ENCODE measurements at regions not wholly inside any gene's neighbourhood (a gene's known extent, or its start where the extent isn't known, plus 50 kb on each side); places are given as distances from the start of the nearest gene placed in this dataset.

DNA sequence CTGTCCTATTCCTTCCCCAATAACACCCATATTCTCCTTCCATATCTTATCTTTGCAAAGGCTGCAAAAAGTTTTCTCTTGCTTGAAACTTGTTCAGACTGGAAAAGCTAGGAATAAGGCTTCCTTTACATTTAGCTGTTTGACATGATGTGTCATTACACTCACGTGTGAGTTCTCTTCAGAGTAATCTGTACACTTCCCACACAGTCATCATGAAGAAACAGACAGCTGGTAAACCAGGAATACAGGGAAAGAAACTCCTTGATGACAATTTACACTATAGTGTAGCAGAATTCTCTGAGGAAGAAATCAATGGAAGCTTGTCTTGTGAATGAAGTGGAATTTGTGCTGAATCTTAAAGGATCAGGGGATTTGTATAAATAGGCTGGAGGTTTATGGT lies 628.6 kb upstream of the CDH2 start:
- Histone ChIP-seq H3K4me1 (replicated peaks) (peaks cover 18% of the 10 kb centered on the region), H3K27me3 (replicated peaks) (no peaks in the 10 kb centered on the region; the same call in 1 of the 2 replicates), H3K4me3 (no peak overlapping the region), H3K36me3 (no peaks in the 10 kb centered on the region), H3K9me3 (replicated peaks) (no peaks in the 10 kb centered on the region), H3K27ac (no peak overlapping the region)
- no peak for DNase-seq (ENCODE audit: low read depth in 1 of 2, low spot score in 2 of 2)

DNA sequence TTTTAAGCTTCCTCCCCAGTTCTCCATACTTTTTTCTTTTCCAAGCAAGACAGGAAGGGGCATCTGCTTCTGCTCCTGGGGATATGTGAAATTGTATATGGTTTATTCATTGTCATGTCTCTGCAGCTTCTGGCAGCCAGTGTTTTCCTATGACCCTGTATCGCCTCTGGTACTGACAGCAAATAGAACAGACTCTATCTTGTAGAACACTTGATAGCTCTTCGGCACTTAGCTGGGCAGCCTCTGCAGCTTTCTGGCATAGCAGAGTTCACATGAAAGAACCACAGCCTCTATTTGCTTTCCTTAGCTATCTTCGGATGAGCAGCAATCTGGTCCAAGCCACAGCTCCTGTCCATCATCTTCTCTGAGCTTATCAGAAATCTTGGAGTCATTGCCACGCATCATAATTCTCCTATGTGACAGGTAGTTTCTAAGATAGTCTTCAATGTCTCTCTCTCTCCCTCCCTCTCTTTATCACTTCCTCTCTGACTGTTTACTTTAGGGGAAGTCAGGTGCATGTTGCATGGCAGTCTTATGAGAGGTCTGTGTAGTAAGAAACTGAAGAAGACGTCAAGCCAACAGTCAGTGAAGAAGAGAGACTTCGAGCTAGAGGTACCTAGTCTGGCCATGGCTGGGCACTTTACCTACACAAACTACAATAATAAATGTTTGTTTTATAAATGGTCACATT lies 627.7 kb upstream of the CDH2 start:
- no peaks in the 10 kb centered on the region for H3K9me3 ChIP-seq (replicated peaks)
- DNase-seq (ENCODE audit: low read depth in 1 of 2, low spot score in 2 of 2): no peak
- no peak overlapping the region for H3K4me3 ChIP-seq
- H3K4me1 ChIP-seq (replicated peaks): peaks cover 18% of the 10 kb centered on the region
- no peak overlapping the region for H3K27ac ChIP-seq
- H3K27me3 ChIP-seq (replicated peaks): no peaks in the 10 kb centered on the region; the same call in 1 of the 2 replicates
- H3K36me3 ChIP-seq: no peaks in the 10 kb centered on the region

DNA sequence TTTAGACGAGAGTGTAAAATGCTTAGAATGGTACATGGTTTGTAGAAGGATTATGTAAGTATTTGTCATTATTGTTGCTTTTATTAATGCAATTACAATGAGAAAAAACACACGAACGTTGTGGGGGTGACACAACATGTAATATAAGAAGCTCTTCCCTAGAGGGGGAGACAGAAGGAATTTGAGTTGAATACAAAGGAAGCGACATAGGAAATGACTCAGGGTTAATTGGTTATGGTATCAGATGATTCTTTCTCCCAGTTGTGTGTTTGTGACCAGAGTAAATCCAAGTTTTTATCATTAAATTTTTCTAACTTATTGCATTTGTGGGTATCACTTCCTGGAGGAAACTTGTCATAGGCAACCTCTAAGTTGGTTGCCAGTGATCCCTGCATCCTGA lies 625.6 kb upstream of the CDH2 start:
- peak overlapping the region; percentile 59 for H3K27ac ChIP-seq
- no peaks in the 10 kb centered on the region; the same call in 1 of the 2 replicates for H3K27me3 ChIP-seq (replicated peaks)
- no peaks in the 10 kb centered on the region for H3K36me3 ChIP-seq
- no peaks in the 10 kb centered on the region for H3K9me3 ChIP-seq (replicated peaks)
- H3K4me1 ChIP-seq (replicated peaks): peaks cover 18% of the 10 kb centered on the region
- peak in 1 of 2 experiments; percentile 39 for DNase-seq (ENCODE audit: low read depth in 1 of 2, low spot score in 2 of 2)
- no peak overlapping the region for H3K4me3 ChIP-seq

DNA sequence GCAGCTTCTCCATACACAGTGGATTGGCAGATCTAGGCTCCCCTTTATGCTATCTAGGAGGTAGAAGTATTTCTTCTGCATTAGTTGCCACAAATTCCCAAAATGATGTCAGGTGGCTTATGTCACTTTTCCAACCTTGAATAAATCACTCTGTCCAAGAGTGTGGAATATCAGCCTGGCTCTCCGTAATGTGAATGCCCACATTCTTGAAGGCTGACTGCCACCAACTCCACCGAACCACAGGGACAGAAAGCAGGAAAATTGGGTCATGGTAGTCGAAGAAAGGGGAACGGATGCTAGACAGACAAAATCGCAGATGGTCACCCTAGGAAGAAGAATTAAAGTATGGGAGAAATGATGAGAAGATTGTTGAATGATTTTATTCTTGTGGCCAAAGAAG lies 624.9 kb upstream of the CDH2 start:
- Histone ChIP-seq H3K27ac (peak overlapping the region; percentile 33), H3K36me3 (no peaks in the 10 kb centered on the region), H3K9me3 (replicated peaks) (no peaks in the 10 kb centered on the region), H3K27me3 (replicated peaks) (no peaks in the 10 kb centered on the region; the same call in 1 of the 2 replicates), H3K4me1 (replicated peaks) (peaks cover 18% of the 10 kb centered on the region), H3K4me3 (no peak overlapping the region)
- no peak for DNase-seq (ENCODE audit: low read depth in 1 of 2, low spot score in 2 of 2)

DNA sequence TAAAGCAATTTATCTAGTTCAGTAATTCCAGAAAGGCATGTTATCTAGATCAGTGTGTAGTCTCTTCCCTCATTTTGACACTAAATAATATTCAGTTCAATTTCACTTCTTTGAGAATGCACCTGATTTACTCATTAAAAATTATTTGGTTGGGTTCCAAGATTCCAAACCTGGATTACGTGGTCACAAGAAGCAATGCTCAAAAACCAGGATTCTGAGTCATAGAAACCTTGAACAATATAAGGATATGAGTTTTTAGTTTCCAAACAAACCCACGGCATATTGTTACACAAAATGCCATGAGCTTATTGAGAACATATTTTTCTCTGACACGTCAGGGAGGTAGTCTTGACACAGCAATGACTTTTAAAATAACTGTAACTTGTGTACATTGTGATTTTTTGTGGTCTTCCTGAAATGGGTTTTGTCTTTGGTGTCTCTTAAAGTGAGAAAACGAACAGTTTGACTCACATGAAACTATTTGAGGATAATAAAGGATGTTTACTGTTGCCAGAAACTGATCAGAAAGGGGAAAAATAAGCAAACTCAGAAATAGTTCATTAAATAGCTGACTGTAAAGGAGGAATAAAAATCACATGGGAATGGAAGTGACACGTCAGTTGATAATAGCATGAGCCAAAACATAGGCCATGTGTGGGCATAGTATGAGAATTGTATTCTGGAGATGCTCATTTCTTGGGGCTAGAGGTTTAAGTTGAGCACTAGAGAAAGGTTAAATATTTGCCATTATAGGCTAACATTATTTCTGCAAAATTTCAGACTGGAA lies 617.7 kb upstream of the CDH2 start:
- H3K4me3 ChIP-seq: no peak overlapping the region
- H3K27me3 ChIP-seq (replicated peaks): no peaks in the 10 kb centered on the region
- peak overlapping the region; percentile 20; the same call in 1 of the 2 replicates for H3K27ac ChIP-seq
- peak in 1 of 2 experiments; percentile 47 for DNase-seq (ENCODE audit: low read depth in 1 of 2, low spot score in 2 of 2)
- H3K4me1 ChIP-seq (replicated peaks): peaks cover 11% of the 10 kb centered on the region
- no peaks in the 10 kb centered on the region for H3K9me3 ChIP-seq (replicated peaks)
- H3K36me3 ChIP-seq: no peaks in the 10 kb centered on the region

DNA sequence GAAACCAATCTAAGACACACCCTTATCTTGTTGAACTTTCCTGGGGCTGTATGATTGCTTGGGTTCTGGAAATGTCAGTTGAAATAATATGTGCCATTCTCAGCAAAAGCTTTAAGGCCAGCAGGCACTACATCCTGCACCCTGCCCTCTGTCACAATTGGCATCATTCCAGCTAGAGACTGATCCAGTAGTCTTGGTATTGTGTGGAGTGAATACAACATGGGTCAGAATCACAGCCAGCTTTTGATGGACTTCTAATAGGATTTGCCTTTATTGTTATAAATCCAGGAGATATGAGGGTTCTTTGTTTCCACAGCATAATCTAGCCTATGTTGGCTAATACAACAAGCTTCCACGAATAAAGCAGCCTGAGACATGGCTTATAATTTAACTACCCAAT lies 617.0 kb upstream of the CDH2 start:
- DNase-seq (ENCODE audit: low read depth in 1 of 2, low spot score in 2 of 2): no peak
- no peaks in the 10 kb centered on the region for H3K27me3 ChIP-seq (replicated peaks)
- H3K27ac ChIP-seq: no peak overlapping the region
- H3K4me3 ChIP-seq: no peak overlapping the region
- no peaks in the 10 kb centered on the region for H3K36me3 ChIP-seq
- H3K9me3 ChIP-seq (replicated peaks): no peaks in the 10 kb centered on the region
- peaks cover 11% of the 10 kb centered on the region for H3K4me1 ChIP-seq (replicated peaks)

DNA sequence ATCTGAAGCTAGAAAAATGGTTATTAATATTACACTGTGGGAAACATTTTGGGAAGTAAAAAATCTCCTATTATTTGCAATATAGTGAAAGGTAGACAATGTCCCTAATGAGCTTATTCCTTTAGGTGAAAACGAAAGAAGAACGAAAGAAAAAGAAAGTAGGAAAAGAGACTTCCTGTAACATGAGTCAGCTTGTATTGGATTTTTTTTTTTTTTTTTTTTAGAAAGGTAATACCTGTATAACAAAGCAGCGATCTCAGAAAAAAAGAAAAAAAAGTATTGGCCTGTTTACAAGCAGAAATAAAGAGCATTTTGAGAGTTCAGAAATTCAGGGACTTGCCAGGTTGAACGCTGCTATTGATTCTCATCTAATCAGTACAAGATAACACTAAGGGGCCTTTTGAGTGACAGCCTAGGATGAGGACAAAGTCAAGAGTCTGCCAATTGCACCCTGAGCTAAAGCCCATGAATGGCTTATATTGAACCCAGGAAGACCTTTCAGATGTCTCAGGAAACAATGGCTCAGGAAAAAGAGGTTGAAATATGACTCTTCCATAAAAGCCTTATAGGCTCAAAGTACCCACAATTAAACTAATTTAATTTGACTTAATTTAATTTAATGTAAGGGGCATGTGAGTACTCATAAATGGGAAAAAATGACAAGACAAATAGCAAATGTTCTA lies 615.6 kb upstream of the CDH2 start:
- Histone ChIP-seq H3K4me1 (replicated peaks) (peaks cover 11% of the 10 kb centered on the region), H3K4me3 (no peak overlapping the region), H3K36me3 (no peaks in the 10 kb centered on the region), H3K27me3 (replicated peaks) (no peaks in the 10 kb centered on the region), H3K27ac (no peak overlapping the region), H3K9me3 (replicated peaks) (no peaks in the 10 kb centered on the region)
- DNase-seq (ENCODE audit: low read depth in 1 of 2, low spot score in 2 of 2): no peak

DNA sequence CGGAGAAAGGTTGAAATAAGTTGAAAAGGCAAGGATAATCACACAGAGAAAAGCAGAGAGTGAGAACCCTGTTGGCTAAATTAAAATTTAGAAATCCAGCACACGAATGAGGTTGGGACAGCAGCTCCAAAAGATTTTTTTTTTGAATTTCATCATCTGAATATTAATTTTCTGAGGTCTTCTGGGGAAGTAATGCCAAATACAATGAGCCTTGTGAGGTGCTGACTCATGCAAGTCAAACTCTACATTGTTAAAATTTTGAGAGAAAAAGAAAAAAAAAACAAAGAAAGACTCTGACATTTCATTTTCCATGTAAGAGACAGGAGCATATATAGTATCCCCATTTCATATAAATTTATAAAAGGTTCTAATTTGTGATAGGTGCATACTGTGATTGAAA lies 614.2 kb upstream of the CDH2 start:
- Histone ChIP-seq H3K4me3 (no peak overlapping the region), H3K27me3 (replicated peaks) (no peaks in the 10 kb centered on the region), H3K36me3 (no peaks in the 10 kb centered on the region), H3K4me1 (replicated peaks) (peaks cover 11% of the 10 kb centered on the region), H3K27ac (no peak overlapping the region), H3K9me3 (replicated peaks) (no peaks in the 10 kb centered on the region)
- DNase-seq (ENCODE audit: low read depth in 1 of 2, low spot score in 2 of 2): no peak

DNA sequence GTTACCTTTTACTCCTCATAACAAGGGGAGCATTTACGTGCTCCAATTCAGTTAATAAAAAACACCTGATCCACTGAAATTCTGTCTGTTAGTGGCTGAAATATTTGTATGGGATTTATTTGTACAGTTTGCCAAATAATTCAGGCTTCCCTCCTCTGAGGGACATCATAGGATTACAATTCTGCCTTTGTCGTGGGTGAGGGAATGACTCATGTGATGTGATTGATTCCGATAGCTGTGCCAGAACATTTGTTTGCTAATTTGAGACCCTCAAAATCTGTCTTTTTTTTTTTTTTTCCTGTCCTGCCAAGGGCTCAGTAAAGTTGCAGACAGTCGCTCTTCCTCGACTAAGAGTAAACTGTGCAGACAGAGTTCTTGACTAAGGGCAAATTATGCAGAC lies 612.6 kb upstream of the CDH2 start:
- H3K27ac ChIP-seq: no peak overlapping the region
- H3K4me3 ChIP-seq: no peak overlapping the region
- H3K27me3 ChIP-seq (replicated peaks): no peaks in the 10 kb centered on the region
- no peaks in the 10 kb centered on the region; the same call in 1 of the 2 replicates for H3K4me1 ChIP-seq (replicated peaks)
- DNase-seq (ENCODE audit: low read depth in 1 of 2, low spot score in 2 of 2): no peak
- H3K9me3 ChIP-seq (replicated peaks): no peaks in the 10 kb centered on the region
- H3K36me3 ChIP-seq: no peaks in the 10 kb centered on the region

DNA sequence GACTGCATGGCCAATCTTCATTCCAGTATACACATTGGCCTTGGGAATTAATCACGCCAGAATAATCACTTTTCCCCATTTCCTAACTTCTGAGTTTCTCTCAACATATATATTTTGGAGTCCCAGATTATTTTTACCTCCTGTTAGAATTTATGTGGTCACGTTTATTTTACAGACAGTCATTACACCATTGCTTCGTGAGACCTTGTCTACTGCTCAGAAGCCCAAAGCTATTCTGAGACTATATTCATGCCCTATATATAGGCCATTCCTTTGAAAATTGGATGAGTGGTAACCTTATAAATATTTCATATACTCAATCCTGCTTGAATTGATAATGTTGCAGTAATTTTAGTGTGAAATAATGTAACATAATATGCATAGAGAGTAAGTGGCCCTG lies 610.0 kb upstream of the CDH2 start:
- H3K4me1 ChIP-seq (replicated peaks): no peaks in the 10 kb centered on the region
- H3K9me3 ChIP-seq (replicated peaks): no peaks in the 10 kb centered on the region
- DNase-seq (ENCODE audit: low read depth in 1 of 2, low spot score in 2 of 2): no peak

DNA sequence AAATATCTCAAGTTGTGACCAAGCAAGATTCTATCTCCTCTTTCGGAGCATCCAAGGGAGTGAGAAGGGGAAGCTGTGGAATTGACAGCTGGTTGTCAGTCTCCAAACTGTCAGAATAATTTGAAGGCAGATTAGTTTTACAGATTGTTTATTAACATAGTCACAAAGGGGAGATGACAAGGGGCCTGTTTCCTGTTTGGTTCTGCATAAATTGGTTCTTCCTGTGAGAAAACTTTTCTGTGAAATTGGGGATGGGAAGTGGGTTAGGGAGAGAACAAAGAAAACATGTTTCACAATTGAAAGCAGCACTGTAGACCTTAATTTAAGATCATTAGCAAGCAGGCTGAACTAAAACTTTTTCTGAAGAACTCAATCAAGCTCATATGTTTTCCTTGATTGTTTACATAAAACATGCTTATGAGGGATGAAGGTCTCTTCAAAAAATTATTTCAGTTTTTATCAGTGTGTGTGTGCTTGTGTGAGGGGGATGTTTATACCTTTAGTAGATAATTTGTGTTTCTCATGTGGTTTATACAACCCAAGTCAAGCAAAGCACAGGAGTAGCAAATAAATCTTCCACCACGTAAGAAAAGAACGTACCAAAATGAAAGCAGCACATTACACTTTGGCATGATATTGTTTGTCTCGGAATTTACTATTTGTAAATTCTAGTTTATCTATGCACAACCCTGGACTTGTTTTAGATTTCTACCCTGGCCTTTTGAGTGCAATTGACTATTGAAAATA lies 604.9 kb upstream of the CDH2 start:
- DNase-seq (ENCODE audit: low read depth in 1 of 2, low spot score in 2 of 2): no peak
- H3K4me1 ChIP-seq (replicated peaks): no peaks in the 10 kb centered on the region
- no peak overlapping the region for H3K4me3 ChIP-seq
- no peak overlapping the region for H3K27ac ChIP-seq
- no peaks in the 10 kb centered on the region for H3K36me3 ChIP-seq
- no peaks in the 10 kb centered on the region for H3K27me3 ChIP-seq (replicated peaks)
- H3K9me3 ChIP-seq (replicated peaks): no peaks in the 10 kb centered on the region

More for the DNA sequence above, 610.0 kb upstream of the CDH2 start:
- no peak overlapping the region for H3K27ac ChIP-seq
- H3K27me3 ChIP-seq (replicated peaks): no peaks in the 10 kb centered on the region
- no peaks in the 10 kb centered on the region for H3K36me3 ChIP-seq
- H3K4me3 ChIP-seq: no peak overlapping the region

DNA sequence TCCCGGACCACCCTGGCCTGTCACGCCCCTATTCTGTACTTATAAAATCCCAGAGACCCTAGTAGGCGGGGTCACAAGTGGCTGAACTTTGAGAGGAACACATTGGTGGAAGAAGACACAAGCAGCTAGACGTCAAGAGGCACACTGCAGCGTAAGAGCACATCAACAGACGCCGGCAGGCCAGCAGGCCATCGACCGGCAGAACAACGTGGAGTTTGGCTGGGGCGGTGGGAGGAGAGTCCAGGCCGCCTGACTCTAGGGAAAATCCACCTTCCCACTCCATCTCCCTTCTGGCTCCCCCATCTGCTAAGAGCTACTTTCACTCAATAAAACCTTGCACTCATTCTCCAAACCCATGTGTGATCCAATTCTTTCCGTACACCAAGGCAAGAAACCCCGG lies 601.8 kb upstream of the CDH2 start:
- Histone ChIP-seq H3K36me3 (no peaks in the 10 kb centered on the region), H3K9me3 (replicated peaks) (no peaks in the 10 kb centered on the region), H3K4me1 (replicated peaks) (no peaks in the 10 kb centered on the region), H3K4me3 (no peak overlapping the region), H3K27ac (no peak overlapping the region), H3K27me3 (replicated peaks) (no peaks in the 10 kb centered on the region)
- DNase-seq (ENCODE audit: low read depth in 1 of 2, low spot score in 2 of 2): no peak

DNA sequence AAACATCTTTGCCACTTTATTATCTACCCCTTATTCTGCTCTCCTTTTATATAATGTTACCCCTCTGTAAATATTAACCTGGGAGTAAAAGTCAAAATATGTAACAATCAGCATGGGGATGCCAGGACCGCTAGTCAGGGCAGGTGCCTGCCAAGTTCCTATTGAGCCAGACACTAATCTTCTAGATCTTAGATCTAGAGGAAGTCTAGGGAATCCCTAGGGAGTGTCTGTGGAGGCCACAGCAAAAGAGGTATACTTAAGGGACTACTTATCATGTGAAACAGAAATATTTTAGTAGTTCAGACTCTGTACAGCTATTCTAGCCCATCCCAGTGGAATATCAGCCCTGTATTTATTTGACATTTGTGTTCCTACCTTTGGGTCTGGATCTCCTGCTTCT lies 600.8 kb upstream of the CDH2 start:
- Histone ChIP-seq H3K9me3 (replicated peaks) (no peaks in the 10 kb centered on the region), H3K27me3 (replicated peaks) (no peaks in the 10 kb centered on the region), H3K27ac (no peak overlapping the region), H3K4me3 (no peak overlapping the region), H3K4me1 (replicated peaks) (no peaks in the 10 kb centered on the region), H3K36me3 (no peaks in the 10 kb centered on the region)
- DNase-seq (ENCODE audit: low read depth in 1 of 2, low spot score in 2 of 2): no peak

All from SJSA1 (cell line).